Stimulated activated CD8-positive, alpha-beta memory T cell treated with anti-CD3 and anti-CD28 coated beads, Interleukin-4, amount 100 ng/mL, for 1 hour (primary cell): ENCODE measurements at regions not wholly inside any gene's neighbourhood (a gene's known extent, or its start where the extent isn't known, plus 50 kb on each side); places are given as distances from the start of the nearest gene placed in this dataset.
"Not testable (repeated sequence)": the region's sequence is repeated elsewhere in the genome, so short reads cannot be mapped to it uniquely, and the experiment has no call there.

Experiments used
- DNase-seq, 2 donors: peaks; one replicate each; pipeline ENCODE4 v3.0.0-alpha.2; 2020; ENCODE audit warnings: low read depth in 2 of 2, low spot score in 1 of 2

DNA sequence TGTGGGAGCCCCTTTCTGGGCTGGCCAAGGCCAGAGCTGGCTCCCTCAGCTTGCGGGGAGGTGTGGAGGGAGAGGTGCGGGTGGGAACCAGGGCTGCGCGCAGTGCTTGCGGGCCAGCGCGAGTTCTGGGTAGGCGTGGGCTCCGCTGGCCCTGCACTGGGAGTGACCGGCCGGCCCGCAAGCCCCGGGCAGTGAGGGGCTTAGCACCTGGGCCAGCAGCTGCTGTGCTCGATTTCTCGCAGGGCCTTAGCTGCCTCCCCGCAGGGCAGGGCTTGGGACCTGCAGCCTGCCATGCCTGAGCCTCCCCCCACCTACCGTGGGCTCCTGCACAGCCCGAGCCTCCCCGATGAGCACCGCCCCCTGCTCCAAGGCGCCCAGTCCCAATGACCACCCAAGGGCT, 56.0 kb upstream of the CACNA2D1 start:
- DNase-seq, result not testable (repeated sequence)

- no peak for DNase-seq
Observed at GRCh38 chr7:82494420-82494819, 50.8 kb upstream of the CACNA2D1 start.
